ENCODE measurements at regions not wholly inside any gene's neighbourhood (a gene's known extent, or its start where the extent isn't known, plus 50 kb on each side); places are given as distances from the start of the nearest gene placed in this dataset.

DNA sequence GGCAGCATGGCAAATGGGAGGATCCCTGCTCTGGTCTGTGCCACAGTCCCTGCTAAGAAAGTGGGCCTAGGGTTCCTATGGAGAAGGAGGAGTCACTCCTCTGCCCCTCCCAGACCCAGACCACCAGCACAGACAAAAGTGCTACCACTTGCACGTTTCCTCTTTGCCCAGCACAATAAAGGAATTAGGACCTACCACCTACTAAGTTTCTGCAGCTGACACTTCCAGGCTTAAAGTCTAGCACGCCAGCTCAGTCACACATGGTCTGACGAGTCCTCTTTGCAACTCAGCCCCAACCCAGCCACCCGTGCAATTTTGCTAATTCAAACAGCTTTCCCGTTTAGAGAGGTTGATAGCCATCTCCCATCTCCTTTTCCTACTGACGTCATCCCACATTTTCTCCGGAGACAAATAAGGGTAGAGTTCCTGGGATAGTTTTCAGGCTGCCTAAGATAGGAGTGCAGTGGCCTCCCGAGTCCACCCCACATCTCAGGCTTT, 66.2 kb upstream of the PTGR2 start:
- peak; percentile 52 to 66 for DNase-seq
- Histone ChIP-seq H3K9me3 (no peaks in the 10 kb centered on the region), H3K4me1 (peaks cover 28 to 34% of the 10 kb centered on the region in 2 donors), H3K27ac (peak overlapping the region; percentile 98 to 100), H3K27me3 (no peaks in the 10 kb centered on the region), H3K36me3 (no peaks in the 10 kb centered on the region), H3K4me3 (peak overlapping the region; percentile 63 to 69)
- intact Hi-C loops (cut with DNase I; ENCODE audit: low total_unique reads), result no loop called here
- TF ChIP-seq POLR2A (IDR thresholded peaks at IDR 0.05), result no peak
- TF ChIP-seq, protein P1, sequence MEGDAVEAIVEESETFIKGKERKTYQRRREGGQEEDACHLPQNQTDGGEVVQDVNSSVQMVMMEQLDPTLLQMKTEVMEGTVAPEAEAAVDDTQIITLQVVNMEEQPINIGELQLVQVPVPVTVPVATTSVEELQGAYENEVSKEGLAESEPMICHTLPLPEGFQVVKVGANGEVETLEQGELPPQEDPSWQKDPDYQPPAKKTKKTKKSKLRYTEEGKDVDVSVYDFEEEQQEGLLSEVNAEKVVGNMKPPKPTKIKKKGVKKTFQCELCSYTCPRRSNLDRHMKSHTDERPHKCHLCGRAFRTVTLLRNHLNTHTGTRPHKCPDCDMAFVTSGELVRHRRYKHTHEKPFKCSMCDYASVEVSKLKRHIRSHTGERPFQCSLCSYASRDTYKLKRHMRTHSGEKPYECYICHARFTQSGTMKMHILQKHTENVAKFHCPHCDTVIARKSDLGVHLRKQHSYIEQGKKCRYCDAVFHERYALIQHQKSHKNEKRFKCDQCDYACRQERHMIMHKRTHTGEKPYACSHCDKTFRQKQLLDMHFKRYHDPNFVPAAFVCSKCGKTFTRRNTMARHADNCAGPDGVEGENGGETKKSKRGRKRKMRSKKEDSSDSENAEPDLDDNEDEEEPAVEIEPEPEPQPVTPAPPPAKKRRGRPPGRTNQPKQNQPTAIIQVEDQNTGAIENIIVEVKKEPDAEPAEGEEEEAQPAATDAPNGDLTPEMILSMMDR (IDR thresholded peaks at IDR 0.05), result no peak

DNA sequence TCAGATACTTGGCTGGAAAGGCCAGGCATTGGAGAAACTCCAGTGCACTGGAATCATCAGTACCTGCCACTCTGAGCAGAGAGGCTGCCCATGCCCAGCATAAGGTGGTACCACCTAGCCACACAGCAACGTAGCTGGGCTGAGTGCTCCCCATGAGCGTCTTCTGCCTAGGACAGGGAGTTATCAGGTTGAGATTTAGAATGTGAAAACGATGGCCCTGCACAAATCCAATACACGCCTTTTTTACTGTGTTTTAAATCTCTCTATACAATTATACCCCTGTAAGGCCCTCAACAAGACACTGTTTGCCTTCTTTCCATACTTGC, 66.7 kb upstream of the PTGR2 start:
- no peak for TF ChIP-seq POLR2A (IDR thresholded peaks at IDR 0.05)
- TF ChIP-seq, protein P1 (IDR thresholded peaks at IDR 0.05), result no peak
- no peaks in the 10 kb centered on the region for H3K27me3 ChIP-seq
- peak overlapping the region; percentile 63 to 69 for H3K4me3 ChIP-seq
- DNase-seq, result no peak
- H3K36me3 ChIP-seq, result no peaks in the 10 kb centered on the region
- peaks cover 28 to 33% of the 10 kb centered on the region in 2 donors for H3K4me1 ChIP-seq
- intact Hi-C loops (cut with DNase I; ENCODE audit: low total_unique reads), result no loop called here
- no peaks in the 10 kb centered on the region for H3K9me3 ChIP-seq
- peak overlapping the region; percentile 98 to 100 for H3K27ac ChIP-seq

DNA sequence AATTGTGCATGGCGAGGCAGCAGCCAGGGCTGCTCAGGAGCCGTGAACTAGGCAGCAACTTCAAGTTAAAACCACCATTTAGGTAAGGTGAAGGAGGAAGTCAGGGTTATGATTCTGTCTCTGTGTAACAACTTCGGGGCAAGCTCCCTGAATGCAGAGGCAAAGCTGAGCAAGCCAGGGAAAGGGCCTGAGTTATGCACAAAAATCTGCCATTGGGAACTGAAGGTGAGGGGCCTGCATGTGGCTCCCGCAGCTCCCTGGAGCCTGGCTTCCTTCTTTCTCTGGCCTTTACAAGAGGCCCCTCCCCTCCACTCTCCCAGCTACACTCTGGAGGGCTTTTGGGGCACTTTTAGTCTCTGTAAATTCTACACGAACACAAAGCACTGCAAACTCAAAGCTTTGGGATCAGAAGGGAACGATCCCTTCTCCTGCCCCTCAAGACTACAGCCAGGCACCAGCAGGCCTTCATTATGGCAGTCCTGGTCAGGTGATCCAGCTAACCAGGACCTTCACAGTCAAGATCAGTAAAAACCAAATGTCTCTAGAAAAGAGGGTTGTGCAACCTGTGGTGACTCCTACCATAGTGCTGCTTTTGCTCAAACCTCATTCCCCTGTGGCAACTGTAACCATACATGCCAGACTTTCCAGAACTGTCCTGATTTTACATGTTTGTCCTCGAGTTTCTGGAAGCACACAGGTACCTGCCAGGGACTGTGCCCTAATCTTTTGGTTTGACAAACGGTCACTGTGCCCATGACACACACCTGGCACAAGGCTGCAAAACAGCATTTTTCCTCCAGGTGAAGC, 67.2 kb upstream of the PTGR2 start:
- intact Hi-C loops (cut with DNase I; ENCODE audit: low total_unique reads), result no loop called here
- Histone ChIP-seq H3K36me3 (no peaks in the 10 kb centered on the region), H3K27ac (peak overlapping the region; percentile 98 to 100), H3K4me1 (peaks cover 28 to 33% of the 10 kb centered on the region in 2 donors), H3K9me3 (no peaks in the 10 kb centered on the region), H3K4me3 (no peak overlapping the region), H3K27me3 (no peaks in the 10 kb centered on the region)
- peak in 1 of 2 donors; percentile 66 for DNase-seq
- TF ChIP-seq POLR2A (IDR thresholded peaks at IDR 0.05), result no peak
- TF ChIP-seq, protein P1 (IDR thresholded peaks at IDR 0.05), result peak in 1 of 4 experiments; percentile 11

DNA sequence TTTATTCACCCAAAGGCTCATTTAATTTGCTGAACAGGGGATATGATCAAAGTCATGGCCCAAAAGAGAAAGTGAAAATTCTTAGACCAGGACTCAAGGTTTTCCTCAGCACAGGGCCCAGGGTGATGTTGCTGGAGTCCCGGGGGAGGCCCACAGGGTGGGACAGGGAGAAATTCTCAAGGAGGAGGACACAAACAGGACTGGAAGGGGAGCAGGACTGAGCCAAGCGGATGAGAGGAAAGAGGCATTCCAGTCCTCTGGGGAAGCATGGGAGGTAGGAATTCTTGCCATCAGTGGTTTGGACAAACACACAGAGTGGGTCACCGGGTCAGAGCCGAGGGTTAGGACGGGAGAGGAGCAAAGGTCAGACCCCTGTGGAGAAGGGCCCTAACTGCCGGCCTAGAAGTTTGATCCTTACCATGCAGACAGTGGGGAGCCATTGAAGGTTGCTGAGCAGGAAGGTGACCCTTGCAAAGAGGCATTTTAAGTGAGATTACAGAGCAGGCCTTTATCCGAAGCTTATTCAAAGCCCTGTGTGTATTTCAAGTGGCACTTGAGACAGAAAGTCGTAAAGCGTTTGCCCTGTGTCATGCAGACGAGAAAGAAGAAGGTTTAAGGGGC, 68.4 kb upstream of the PTGR2 start:
- DNase-seq, result no peak
- H3K36me3 ChIP-seq, result no peaks in the 10 kb centered on the region
- no peak for TF ChIP-seq POLR2A (IDR thresholded peaks at IDR 0.05)
- TF ChIP-seq, protein P1 (IDR thresholded peaks at IDR 0.05), result no peak
- H3K4me3 ChIP-seq, result no peak overlapping the region
- intact Hi-C loops (cut with DNase I; ENCODE audit: low total_unique reads), result no loop called here
- H3K27me3 ChIP-seq, result no peaks in the 10 kb centered on the region
- peak overlapping the region; percentile 98 to 100 for H3K27ac ChIP-seq
- peaks cover 22 to 26% of the 10 kb centered on the region in 2 donors for H3K4me1 ChIP-seq
- no peaks in the 10 kb centered on the region for H3K9me3 ChIP-seq

DNA sequence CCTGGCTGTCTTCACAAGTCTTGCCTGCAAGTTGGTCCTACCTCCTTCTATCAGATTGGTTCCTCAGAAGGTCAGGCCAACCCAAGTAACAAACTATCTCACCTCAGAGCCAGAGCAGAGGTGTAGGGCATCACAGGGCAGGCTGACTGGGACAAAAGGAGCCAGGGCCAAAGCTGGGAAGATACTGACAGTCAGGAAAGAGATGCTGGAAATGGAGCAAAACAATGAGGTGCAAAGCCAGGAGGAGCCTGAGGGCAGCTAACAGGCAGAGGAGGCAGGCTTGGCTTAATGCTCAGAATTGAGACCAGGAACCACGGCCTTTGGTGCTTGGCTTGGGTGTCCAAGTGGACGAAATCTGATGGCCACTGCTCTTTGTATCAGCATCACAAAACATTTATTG, 68.4 kb upstream of the PNMA1 start:
- Histone ChIP-seq H3K36me3 (no peaks in the 10 kb centered on the region), H3K27me3 (no peaks in the 10 kb centered on the region), H3K4me1 (peaks cover 22 to 26% of the 10 kb centered on the region in 2 donors), H3K9me3 (no peaks in the 10 kb centered on the region), H3K27ac (peak overlapping the region; percentile 98 to 100), H3K4me3 (no peak overlapping the region)
- TF ChIP-seq POLR2A (IDR thresholded peaks at IDR 0.05), result no peak
- TF ChIP-seq, protein P1 (IDR thresholded peaks at IDR 0.05), result no peak
- intact Hi-C loops (cut with DNase I; ENCODE audit: low total_unique reads), result no loop called here
- no peak for DNase-seq
